Upper lobe of left lung (tissue), 4 donors: ENCODE measurements at regions not wholly inside any gene's neighbourhood (a gene's known extent, or its start where the extent isn't known, plus 50 kb on each side); places are given as distances from the start of the nearest gene placed in this dataset.

Source experiments
- POLR2A ChIP-seq, 4 donors: fragments of 450-650 bp; IDR thresholded peaks; one replicate each; pipeline ENCODE4 v1.5.1; 2016 to 2017; ENCODE audit warnings: antibody characterized with exemption in 4 of 4, mild to moderate bottlenecking in 2 of 4
- POLR2AphosphoS5 ChIP-seq, 2 donors: sonication (generic); formaldehyde crosslinking; IDR thresholded peaks; one replicate each; pipeline ENCODE4 v1.5.1; 2017; ENCODE audit warnings: antibody characterized with exemption in 2 of 2
- TF ChIP-seq, protein P1 (sequence below), 6 experiments: fragments of 450-650 bp in 4 of 6; fragments of 200-600 bp in 2 of 6; sonication (generic) in 2 of 6; IDR thresholded peaks; one replicate each; pipeline ENCODE4 v1.5.1; 2016 to 2019; ENCODE audit warnings: antibody characterized with exemption in 6 of 6

GRCh38 chr9:21569721-21570120 lies 87.6 kb upstream of the IFNE start:
- TF ChIP-seq POLR2A (IDR thresholded peaks at IDR 0.05) (no peak), POLR2AphosphoS5 (IDR thresholded peaks at IDR 0.05) (no peak)
- TF ChIP-seq, protein P1, sequence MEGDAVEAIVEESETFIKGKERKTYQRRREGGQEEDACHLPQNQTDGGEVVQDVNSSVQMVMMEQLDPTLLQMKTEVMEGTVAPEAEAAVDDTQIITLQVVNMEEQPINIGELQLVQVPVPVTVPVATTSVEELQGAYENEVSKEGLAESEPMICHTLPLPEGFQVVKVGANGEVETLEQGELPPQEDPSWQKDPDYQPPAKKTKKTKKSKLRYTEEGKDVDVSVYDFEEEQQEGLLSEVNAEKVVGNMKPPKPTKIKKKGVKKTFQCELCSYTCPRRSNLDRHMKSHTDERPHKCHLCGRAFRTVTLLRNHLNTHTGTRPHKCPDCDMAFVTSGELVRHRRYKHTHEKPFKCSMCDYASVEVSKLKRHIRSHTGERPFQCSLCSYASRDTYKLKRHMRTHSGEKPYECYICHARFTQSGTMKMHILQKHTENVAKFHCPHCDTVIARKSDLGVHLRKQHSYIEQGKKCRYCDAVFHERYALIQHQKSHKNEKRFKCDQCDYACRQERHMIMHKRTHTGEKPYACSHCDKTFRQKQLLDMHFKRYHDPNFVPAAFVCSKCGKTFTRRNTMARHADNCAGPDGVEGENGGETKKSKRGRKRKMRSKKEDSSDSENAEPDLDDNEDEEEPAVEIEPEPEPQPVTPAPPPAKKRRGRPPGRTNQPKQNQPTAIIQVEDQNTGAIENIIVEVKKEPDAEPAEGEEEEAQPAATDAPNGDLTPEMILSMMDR (IDR thresholded peaks at IDR 0.05): no peak
